SW 1271 (cell line): ENCODE measurements at regions not wholly inside any gene's neighbourhood (a gene's known extent, or its start where the extent isn't known, plus 50 kb on each side); places are given as distances from the start of the nearest gene placed in this dataset.

Experiments
- DNase-seq, 2 experiments: peaks; one replicate each; lab custom pipeline; 2025; lab: John Stamatoyannopoulos, UW

- DNase-seq = no peak
Measured at GRCh38 chr12:11568155-11568761, 81.2 kb upstream of the ETV6 start.

- no peak for DNase-seq
Measured at GRCh38 chr12:11568762-11569478, 80.6 kb upstream of the ETV6 start.

GRCh38 chr12:11569716-11570115 is 79.8 kb upstream of the ETV6 start:
- DNase-seq = no peak

GRCh38 chr12:11573880-11574279 is 75.6 kb upstream of the ETV6 start:
- DNase-seq = no peak

GRCh38 chr12:11576104-11576503 is 73.4 kb upstream of the ETV6 start:
- peak in 1 of 2 experiments; percentile 21 for DNase-seq

- no peak for DNase-seq
Measured at GRCh38 chr12:11577658-11578260, 71.7 kb upstream of the ETV6 start.

- no peak for DNase-seq
Measured at GRCh38 chr12:11578461-11578993, 70.9 kb upstream of the ETV6 start.

GRCh38 chr12:11580125-11580751 is 69.2 kb upstream of the ETV6 start:
- no peak for DNase-seq

GRCh38 chr12:11581179-11581755 is 68.2 kb upstream of the ETV6 start:
- peak; percentile 4 to 63 for DNase-seq

- no peak for DNase-seq
Measured at GRCh38 chr12:11584221-11584855, 65.1 kb upstream of the ETV6 start.

- no peak for DNase-seq
Measured at GRCh38 chr12:11592484-11592883, 57.0 kb upstream of the ETV6 start.

- no peak for DNase-seq
Measured at GRCh38 chr12:11593013-11593412, 56.5 kb upstream of the ETV6 start.

GRCh38 chr12:11595080-11595479 is 54.4 kb upstream of the ETV6 start:
- DNase-seq = no peak

GRCh38 chr12:11596141-11596540 is 53.3 kb upstream of the ETV6 start:
- no peak for DNase-seq

- DNase-seq = no peak
Measured at GRCh38 chr12:11598900-11599299, 50.6 kb upstream of the ETV6 start.
